Activated CD8-positive, alpha-beta memory T cell treated with anti-CD3 and anti-CD28 coated beads for 36 hours (primary cell): ENCODE measurements at regions not wholly inside any gene's neighbourhood (a gene's known extent, or its start where the extent isn't known, plus 50 kb on each side); places are given as distances from the start of the nearest gene placed in this dataset.

Source experiments
- CTCF ChIA-PET: fragments of 350-600 bp; sonication (Branson Sonifier 250); formaldehyde crosslinking; loops from one replicate; lab custom pipeline; 2021; ENCODE audit warnings: antibody characterized with exemption; lab: Charles Lee
- POLR2A ChIA-PET: fragments of 350-600 bp; sonication (Branson Sonifier 250); formaldehyde crosslinking; loops from one replicate; lab custom pipeline; 2021; ENCODE audit warnings: antibody characterized with exemption; lab: Charles Lee

DNA sequence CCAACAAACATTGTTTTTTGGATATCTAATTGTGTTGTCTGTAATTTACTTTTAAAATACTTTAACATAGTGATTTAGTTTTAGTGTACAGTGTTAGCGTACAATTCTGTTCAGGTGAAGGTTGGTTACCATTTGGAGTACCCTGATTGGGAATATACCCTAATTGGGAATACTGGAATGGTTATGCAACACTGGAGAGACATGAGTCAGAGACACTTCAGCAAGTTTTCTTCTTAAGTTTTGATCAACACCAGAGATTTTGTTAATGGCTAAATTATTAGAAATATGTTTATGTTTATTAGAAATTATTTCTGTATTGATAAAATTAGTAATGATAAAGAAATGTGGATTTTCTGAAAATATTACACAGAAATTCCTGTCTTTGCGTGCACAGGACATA, 100.3 kb upstream of the NABP1 start:
- ChIA-PET CTCF (interaction anchor here (0.6 to 0.9 kb wide), 2 partner anchors 10 to 102 kb away, joined by 3 read pairs; no protein-coding TSS in a partner anchor), POLR2A (no interaction called here)

DNA sequence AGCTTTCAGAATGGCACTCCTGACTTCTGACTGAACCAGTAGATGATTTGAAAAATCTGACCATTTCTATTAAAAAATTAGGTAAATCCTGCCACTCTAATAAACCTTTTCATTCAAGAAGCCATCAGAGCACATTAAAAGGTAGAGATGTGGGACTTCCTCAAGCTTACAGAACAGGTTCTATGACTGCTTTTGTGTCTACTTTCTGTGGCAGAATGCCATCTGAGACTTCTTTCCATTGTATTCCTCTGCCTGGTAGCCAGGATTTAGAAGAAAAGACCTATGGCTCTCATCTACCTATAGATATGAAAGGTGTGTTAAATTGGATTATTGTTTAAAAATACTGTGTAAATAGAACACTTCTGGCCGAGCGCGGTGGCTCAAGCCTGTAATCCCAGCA, 99.9 kb upstream of the NABP1 start:
- ChIA-PET CTCF (interaction anchor here (0.9 kb wide), 1 partner anchor 101 kb away, joined by 3 read pairs; no protein-coding TSS in a partner anchor), POLR2A (no interaction called here)

DNA sequence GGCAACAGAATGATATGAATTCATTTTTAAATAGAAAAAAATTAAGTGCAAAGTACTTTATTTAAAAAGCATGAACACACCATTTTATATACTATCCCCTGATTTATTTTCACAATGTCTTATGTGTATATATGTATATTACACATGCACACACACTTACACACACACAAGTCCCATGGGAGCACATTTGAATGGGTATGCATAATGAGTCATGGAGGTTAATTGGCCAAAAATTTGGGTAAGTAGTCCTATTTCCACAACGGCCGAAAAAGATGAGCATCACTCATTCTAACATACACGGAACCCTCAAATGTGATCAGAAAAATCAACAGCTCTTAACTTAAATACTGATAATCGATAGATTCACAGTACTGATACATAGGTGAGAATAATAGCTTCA, 97.4 kb upstream of the NABP1 start:
- POLR2A ChIA-PET: no interaction called here
- CTCF ChIA-PET: interaction anchor here (0.6 to 1.0 kb wide), 2 partner anchors 14 to 358 kb away, joined by 3 read pairs; no protein-coding TSS in a partner anchor

DNA sequence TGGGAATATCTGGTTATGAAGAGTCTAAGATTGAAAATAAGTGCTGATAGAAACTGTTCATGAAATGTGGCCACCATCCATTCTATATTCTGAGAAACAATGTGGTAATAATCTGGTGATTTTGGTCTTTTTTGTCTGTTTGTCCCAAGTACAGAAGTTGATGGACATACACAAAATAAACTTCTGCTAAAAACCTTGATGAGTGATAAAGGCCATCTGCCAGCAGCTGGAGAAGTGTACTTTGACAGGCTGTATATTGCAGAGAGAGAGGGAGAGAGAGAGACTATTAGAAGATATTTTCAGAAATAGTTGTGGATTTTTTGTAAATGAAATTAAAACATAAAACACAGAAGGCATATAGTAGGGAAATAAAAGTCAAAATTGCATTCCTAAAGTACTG, 96.9 kb upstream of the NABP1 start:
- POLR2A ChIA-PET: no interaction called here

DNA sequence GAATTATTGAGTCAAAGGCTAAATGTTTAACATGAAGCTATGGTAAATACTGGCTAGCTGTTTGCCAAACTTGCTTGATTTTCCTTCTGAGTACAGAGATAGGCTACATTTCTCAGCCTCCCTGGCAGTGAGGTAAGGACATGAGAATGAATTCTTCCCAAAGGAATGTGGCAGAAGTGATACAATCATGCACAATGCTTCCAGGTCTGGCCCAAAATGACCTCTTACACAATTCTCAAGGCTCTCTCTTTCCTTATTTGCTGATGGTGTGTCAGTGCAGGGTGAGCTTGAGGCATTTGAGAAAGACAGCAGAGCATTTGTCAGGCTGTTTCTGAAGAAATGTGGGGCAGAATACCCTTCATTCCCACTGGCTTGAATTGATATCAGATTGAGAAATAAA, 95.6 kb upstream of the NABP1 start:
- POLR2A ChIA-PET: no interaction called here

More for the DNA sequence above, 96.9 kb upstream of the NABP1 start:
- CTCF ChIA-PET: interaction anchor here (0.6 to 1.0 kb wide), 2 partner anchors 14 to 358 kb away, joined by 3 read pairs; no protein-coding TSS in a partner anchor

DNA sequence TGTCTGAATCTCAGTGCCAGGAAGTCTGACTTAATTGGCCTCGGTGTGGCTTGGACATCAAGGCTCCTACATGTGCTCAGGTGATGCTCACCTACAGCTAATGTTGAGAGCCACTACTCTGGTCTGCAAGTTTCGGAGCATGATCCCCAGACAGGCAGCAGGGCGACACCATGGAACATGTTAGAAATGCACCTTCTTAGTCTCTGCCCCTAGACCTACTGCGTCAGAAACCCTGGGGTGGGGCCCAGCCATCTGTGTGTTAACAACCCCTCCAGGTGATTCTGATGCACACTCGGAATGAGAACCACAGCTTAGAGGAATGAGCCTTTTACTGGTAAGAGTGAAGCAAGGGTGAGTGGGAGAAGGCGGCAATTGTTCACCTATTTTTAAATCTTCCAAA, 86.9 kb upstream of the NABP1 start:
- ChIA-PET CTCF (no interaction called here), POLR2A (no interaction called here)

More for the DNA sequence above, 95.6 kb upstream of the NABP1 start:
- CTCF ChIA-PET: no interaction called here

DNA sequence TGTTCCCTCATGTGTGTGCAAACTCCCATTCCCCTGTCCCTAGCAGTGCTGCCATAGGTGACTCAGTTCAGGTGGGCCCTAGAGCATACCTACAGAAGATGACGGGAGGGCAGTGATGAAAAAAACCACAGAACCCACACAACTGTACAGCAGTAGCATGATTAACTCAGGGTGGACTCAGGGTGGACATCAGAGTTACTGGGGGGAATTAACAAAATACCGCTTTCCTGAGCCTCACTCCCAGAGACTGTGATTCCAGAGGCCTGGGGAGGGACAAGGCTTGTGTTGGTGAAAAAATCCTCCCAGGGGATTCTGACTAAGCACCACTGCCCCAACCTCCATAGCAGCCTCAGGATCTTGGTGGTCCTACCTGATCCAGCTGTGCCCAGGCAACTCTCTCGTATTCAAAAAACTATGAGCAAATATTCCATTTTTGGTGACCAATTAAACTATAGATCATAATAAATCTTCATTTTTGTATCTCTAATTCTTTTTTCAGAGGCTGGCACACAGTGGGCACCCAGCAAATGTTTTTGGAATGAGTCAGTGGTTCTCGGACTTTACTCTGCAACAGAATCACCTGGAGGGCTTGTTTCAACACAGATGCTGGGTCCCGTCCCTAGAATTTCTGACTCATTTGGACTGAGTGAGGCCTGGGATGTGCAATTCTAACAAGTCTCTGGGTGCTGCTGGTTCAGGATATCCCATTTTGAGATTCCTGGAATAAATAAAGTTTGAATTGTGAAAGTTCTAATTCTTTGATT, 84.1 kb upstream of the NABP1 start:
- ChIA-PET CTCF (no interaction called here), POLR2A (no interaction called here)

DNA sequence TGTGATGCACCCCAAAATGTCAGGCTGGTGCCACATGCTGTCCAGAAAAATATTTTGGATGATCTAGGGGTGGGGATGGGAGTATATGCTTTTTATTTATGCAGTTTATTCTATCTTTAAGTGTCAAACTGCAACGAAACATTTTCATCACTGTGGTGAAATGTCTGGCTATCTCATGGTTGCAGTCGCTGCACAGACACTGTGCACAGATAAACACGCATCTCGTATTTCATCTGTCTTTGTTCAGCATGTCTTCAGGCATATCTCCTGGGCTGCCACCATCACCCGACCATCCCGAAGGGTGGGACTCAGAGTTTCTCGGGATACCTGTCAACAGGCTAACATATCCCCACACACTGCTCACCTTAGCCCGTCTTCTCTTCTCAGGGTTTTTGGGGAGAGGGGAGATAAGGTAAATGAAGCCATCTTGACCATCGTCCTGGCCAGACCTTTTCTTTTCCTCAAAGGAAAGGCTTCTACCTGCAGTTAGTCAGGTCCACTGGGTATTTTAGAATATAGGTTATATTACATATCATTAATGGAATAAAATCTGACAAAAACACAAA, 80.7 kb upstream of the NABP1 start:
- POLR2A ChIA-PET: no interaction called here
- CTCF ChIA-PET: no interaction called here

DNA sequence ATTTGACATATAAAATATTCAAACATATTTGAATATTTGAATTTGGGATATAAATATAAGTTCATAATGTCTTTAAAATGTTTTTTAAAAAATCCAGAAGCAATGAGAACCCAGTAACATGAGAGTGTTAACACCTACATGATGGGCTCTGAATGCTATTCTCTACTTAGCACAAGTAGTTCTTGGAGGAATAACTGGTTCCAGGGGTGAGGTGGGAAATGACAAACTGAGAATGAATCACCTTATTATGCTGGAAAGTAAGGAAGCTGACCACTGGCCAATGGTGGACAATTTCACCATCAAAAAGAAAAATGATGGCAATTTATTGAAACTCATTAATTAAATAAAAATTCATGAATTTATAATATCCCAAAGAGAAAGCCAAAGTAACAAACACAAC, 79.6 kb upstream of the NABP1 start:
- ChIA-PET CTCF (no interaction called here), POLR2A (no interaction called here)

DNA sequence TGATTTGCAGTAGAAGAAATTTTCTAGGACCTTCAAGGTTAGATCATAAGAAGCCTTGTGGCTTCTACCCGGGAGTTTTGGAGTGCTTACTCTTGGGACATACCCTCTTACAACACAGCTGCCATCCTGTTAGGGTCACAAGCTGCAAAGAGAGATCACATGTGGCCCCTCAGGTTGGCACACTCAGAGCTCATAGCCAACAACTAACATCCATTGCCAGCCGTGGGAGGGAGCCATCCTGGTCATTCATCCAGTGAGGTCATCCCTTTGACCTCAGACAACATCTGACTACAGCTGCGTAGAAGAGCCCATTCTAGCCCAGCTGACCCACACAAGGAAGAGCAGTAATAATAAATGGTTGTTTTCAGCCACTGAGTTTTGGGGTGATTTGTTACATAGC, 76.9 kb upstream of the NABP1 start:
- ChIA-PET CTCF (interaction anchor here (1.2 kb wide), 1 partner anchor 91 kb away, joined by 4 read pairs; no protein-coding TSS in a partner anchor), POLR2A (no interaction called here)

DNA sequence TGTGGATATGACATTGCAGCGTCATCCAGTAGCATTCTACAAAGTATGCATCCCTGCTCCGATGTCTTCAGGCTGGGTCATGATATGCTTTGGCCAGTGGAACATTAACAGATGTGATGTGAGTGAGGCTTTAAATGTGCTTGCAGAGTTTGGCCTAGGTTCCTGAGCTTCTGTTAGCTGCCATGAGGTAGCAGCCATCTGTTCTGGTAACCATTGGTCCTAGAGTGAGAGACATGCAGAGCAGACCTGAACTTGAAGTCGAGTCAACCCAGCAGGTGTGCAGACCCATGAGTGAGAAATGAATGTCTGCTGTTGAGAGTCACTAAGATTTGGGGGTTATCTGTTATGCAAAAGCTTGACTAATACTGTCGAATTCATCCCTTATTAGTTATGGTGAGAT, 73.8 kb upstream of the NABP1 start:
- CTCF ChIA-PET: no interaction called here
- POLR2A ChIA-PET: no interaction called here

DNA sequence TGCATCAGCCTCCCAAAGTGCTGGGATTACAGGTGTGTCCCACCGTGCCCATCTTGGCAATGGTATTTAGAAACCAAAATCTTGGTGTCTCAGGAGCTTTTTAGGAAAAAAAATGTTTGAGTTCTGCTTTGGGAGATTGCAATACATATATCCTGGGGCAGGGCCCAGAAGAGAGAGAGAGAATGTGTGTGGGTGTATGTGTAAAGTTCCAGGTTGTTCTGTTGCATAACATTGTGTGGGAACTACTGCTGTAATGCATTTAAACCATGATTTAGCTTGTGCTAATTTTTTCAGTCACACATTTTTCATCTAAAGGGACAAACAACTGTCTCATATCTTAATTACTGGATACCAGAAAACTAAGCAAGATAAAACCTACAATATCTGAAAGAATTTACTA, 70.8 kb upstream of the NABP1 start:
- ChIA-PET CTCF (interaction anchor here (0.5 kb wide), 1 partner anchor 46 kb away, joined by 3 read pairs; no protein-coding TSS in a partner anchor), POLR2A (no interaction called here)

DNA sequence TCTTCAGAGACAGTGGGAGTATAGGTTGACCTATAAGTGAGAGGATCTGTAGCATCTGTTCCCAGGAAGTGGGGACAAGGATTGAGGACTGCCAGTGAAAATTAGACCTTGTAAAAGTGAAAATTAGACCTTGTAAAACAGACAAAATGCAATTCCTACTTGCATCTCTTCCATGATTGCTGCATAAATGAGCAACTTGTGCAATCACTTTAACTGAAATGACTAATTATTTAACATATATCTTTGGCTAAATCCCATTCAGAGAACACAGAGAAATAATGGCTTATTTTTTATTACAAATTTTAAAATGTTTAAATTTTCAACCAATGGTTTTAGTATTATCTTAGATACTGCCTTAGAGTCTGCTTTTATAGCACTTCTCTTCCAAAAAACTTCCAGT, 67.2 kb upstream of the NABP1 start:
- POLR2A ChIA-PET: no interaction called here
- CTCF ChIA-PET: no interaction called here

DNA sequence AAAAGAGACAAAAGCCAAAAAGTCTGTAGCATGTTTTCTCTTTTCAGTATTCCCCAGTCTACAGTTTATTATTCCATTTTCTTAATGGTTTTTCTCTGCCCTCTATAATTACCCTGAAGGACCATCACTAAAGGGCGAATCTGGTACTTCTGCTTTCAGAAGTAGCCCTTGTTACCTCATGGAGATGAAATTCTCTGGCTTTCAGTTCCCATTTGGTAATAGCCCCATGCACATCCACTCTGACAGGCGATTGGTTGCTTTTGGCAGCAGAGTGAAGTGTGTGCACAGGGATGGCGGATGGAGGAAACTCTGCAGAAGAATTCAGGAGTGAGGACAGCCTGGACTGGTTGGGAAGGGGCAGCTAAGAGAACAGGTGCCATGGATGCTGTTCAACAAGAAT, 66.3 kb upstream of the NABP1 start:
- POLR2A ChIA-PET: no interaction called here
- CTCF ChIA-PET: no interaction called here

DNA sequence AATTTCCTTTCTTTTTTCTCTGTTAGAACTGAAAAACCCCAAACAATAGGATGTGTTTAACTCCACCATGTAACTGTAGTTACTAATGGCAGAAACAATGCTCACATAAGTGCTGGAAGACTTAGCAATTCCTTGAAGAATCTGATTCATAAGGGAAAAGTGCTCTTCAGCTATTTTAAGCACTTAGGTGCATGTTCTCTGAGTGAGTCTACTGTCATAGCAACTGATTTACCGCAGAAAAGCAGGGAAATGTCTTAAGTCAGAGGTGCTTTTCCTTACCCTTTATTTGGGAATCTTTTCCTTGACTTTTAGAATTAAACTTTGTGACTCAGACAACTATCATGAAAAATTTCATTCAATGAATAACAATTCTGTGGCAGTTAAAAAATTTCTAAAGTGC, 65.4 kb upstream of the NABP1 start:
- CTCF ChIA-PET: no interaction called here
- POLR2A ChIA-PET: no interaction called here

DNA sequence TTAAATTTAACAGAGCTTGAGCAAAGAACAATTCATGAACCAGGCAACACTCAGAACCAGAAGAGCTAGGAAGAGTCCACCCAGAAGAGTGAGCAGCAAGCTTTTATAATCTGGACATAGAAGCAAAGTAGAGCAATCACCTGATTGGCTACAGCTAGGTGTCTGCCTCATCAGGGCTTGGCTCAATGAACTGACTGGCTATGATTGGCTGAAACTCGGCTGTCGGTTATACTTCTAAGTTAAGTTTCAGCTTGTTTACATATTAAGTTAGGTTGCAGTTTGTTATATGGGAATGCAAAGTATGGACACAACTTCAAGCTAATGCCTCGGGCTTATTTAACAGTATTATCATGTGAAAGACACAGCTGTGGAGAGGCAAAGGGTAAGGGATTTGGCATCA, 63.2 kb upstream of the NABP1 start:
- ChIA-PET POLR2A (interaction anchor here (1.1 kb wide), 1 partner anchor 63 kb away, joined by 3 read pairs; the partner anchor contains the start of gene NABP1), CTCF (interaction anchor here (0.7 kb wide), 1 partner anchor 363 kb away, joined by 3 read pairs; no protein-coding TSS in a partner anchor)

DNA sequence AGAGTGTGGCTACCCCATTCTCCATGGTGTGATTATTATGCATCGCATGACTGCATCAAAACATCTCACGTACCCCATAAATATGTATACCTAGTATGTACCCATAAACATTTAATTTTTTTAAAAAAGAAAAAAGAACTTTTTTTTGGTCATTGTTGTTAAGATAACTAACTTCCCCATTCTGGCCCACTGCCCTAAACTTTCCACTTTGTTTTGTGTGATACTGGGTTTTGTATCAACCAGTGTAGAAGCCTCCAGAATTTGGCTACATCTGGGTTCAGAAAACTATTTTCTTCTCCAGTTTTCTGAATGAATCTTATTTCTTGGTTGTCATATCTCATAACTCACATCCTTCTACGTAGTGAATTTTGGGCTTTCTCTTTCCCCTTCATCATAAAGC, 62.3 kb upstream of the NABP1 start:
- CTCF ChIA-PET: no interaction called here
- POLR2A ChIA-PET: interaction anchor here (1.2 kb wide), 1 partner anchor 62 kb away, joined by 6 read pairs; the partner anchor contains the start of gene NABP1

DNA sequence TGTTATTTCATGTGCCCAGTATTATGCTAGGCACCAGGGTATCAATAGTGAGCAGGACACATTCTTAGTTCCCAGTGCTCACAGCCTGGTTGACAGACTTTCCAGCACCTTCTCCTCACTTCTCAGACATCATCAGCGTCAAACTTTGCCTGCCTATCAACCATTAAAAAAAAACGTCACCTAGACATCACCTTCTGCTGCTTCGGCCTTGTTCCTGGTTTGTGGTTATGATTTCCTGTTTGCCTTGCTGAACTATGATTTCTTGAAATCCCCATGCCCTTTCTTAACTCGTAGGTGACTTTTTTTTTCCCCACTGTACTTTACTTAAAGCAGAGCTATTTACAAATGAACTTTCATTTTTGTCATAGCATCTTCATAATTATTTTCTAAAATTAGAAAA, 60.4 kb upstream of the NABP1 start:
- POLR2A ChIA-PET: interaction anchor here (0.7 to 1.1 kb wide), 3 partner anchors 12 to 63 kb away, joined by 3 to 4 read pairs (median 3); partner anchors contain the start of gene NABP1
- CTCF ChIA-PET: interaction anchor here (1.2 to 1.3 kb wide), 2 partner anchors 51 to 60 kb away, joined by 4 to 5 read pairs; partner anchors contain the start of gene NABP1

DNA sequence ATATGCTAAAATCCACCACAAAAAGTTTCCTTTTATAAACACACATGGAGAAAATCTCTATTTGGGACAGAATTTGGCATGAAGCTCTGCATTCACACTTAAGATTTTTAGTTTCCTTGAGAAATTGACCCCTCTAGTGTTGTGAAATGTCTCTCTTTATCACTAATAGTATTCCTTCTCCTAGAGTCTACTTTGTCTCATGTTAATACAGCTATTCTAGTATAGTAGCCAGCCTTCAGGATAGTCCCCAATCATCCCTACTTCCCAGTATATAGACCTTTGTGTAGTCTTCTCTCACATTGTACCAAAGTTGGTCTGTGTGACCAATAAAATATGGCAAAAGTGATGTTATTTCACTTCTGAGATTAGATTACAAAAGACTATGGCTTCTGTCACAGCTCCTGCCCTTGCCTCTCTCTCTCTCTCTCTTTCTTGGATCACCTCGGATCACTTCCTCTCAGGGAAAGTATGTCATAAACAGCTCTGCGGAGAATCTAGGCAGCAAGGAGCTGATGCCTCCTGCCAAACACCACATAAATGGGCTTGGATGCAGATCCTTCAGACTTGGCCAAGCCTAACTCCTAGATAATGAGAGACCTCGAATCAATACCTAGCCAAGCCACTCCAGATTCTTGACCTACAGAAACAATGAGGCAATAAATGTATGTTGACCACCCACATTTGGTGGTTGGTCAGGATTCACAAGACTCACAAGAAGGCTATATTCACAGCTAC, 59.7 kb upstream of the NABP1 start:
- ChIA-PET CTCF (interaction anchor here (1.3 kb wide), 1 partner anchor 59 kb away, joined by 5 read pairs; the partner anchor contains the start of gene NABP1), POLR2A (interaction anchor here (0.7 to 1.1 kb wide), 3 partner anchors 11 to 62 kb away, joined by 3 to 4 read pairs (median 3); partner anchors contain the start of gene NABP1)

DNA sequence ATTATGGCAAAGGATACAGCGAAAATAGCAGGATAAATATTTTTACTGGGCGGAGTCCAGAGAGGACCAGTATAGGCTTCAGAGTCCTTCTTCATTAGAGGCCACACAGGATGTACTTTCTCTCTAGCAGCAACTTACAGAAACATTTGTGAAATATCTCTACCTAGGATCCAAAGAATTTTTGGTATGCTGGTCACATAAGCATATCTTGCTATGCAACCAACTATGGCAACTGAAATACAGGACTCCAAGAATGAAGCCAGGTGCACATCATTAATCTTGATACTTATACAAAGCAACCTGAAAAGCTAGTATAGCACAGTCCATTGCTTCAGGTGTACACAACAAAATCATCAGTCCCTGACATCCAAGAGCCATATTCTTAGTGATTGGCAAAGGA, 59.1 kb upstream of the NABP1 start:
- CTCF ChIA-PET: no interaction called here
- POLR2A ChIA-PET: no interaction called here
